ENCODE measurements at regions not wholly inside any gene's neighbourhood (a gene's known extent, or its start where the extent isn't known, plus 50 kb on each side); places are given as distances from the start of the nearest gene placed in this dataset.
"Not testable (repeated sequence)": the region's sequence is repeated elsewhere in the genome, so short reads cannot be mapped to it uniquely, and the experiment has no call there.

GRCh38 chr7:131627735-131628190 lies 71.3 kb upstream of the PODXL start:
- no peak for DNase-seq

DNA sequence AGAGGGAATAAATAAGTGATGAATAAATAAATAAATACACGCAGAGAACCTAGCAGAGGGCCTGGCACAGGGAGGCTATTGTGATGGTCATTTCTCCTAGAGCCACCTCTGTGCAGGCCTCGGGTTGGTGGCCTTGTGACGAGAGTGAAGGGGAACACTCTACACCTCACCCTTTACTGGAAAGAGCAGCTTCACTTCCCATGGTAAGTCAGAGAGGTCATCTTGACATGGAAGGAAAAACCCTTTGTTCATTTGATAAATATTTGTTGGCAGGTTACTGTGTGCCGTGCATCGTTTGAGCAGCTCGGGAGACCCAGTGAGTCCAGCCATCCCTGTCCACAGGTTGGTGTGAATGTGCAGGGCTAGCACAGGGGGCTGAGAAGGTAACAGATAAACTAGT lies 70.2 kb upstream of the PODXL start:
- no peak for DNase-seq

DNA sequence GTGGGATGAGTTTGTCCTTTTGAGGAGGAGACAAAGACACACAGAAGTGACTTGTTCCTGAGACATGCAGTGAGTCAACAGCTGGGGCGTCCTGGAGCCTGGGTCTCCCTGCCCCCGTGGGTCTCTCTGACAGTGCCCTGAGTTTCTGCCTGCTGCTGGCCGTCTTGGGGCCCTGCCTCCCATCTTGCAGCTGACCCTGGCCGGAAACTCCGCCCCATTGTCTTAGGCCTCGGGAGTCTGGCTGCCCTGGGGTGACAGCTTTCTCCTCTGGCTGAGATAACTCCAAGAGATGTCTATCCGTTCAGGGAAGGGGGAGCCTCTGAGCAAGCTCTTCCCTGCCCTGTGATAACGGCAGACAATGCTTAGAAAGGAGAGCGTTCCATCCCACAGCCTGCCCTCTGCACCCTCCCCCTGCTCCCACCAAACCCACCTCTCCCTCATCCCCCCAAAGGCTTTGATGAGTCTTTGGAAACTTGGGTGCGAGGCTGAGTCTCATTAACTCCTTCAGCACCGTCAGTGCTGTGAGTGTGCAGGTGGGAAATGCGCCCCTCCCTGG lies 69.5 kb upstream of the PODXL start:
- no peak for DNase-seq

GRCh38 chr7:131625345-131625744 lies 68.9 kb upstream of the PODXL start:
- not testable (repeated sequence) for DNase-seq

GRCh38 chr7:131624536-131624935 lies 68.1 kb upstream of the PODXL start:
- no peak for DNase-seq

GRCh38 chr7:131623154-131623553 lies 66.7 kb upstream of the PODXL start:
- DNase-seq: no peak

DNA sequence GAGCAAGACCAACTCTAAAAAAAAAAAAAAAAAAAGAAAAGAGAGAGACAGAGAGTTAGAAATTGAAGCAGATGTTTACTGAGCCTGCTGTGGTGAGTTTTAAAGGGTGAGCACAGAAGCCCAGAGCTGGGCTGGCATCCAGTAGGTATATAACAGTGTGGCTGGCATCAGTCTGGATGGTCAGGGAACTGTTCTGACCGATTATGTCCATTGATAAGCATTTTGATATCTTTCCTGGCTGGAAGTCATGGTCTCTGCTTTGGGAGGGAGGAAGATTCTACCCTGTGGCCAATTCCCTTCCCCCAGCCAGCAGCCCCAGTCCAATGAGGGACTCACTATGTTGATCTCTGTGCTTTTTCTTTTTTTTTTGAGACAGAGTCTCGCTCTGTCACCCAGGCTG lies 65.2 kb upstream of the PODXL start:
- DNase-seq: no peak

DNA sequence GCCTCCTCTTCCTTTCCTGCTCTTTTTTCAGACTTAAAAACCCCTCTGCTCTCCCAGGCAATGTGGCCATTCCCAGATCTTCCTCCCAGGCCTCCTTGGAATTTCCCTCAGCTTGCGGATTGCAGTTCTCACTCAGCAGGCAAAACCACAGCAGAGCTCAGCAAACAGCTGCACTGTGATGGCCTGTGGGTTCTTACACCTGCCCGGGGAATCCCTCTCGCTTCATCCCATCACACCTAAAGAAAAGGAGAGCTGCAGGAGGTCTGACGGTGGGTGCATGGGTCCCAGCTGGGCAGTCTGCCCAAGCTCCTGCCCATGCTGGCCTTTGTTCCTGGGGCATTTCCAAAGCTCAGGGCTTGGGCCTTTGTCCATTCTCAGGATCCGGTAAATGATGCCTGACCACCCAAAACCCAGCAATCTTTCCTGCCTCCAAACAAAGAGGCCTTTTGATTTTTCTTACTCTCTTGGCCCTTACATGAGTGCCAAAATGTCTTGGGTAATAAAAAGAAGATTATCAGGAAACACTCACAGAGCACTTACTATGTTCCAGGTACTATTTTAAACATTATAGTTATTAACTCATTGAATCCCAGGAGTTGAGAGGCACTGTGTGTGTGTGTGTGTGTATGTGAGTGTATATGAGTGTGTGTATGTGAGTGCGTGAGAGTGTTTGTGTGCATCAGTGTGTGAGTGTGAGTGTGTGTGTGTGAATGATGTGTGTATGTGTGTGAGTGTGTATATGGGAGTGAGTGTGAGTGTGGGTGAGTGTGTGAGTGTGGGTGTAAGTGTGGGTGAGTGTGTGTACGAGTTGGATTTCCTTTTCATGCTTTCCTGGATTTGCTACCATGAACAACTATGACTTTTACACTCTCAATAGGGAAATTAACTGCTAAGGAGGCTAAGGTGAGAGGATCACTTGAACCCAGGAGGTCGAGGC lies 64.5 kb upstream of the PODXL start:
- DNase-seq: no peak

GRCh38 chr7:131619336-131620305 lies 63.2 kb upstream of the PODXL start:
- no peak for DNase-seq

GRCh38 chr7:131618391-131618790 lies 62.0 kb upstream of the PODXL start:
- DNase-seq: no peak

GRCh38 chr7:131616487-131617200 lies 60.2 kb upstream of the PODXL start:
- DNase-seq: no peak

DNA sequence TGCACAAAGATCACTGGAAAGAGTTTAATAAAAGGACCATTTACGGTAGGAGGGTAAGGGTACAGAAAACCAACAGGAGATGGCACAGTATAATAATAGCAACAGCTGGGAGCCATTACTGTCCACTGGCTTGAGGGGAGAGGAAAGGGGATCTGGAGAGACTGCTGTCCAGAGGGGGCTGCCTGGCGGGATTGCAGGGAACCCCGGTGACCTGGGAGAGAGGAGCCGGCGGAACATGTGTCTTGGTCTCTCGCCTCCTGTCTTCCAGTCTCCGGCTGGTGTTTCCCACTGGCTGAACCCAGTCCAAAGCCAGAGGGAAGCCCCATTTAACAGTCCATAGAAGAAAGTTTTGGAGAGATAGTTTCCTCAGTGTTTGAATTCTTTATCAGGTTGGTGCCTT lies 57.5 kb upstream of the PODXL start:
- no peak for DNase-seq

GRCh38 chr7:131610007-131610406 lies 53.6 kb upstream of the PODXL start:
- no peak for DNase-seq

DNA sequence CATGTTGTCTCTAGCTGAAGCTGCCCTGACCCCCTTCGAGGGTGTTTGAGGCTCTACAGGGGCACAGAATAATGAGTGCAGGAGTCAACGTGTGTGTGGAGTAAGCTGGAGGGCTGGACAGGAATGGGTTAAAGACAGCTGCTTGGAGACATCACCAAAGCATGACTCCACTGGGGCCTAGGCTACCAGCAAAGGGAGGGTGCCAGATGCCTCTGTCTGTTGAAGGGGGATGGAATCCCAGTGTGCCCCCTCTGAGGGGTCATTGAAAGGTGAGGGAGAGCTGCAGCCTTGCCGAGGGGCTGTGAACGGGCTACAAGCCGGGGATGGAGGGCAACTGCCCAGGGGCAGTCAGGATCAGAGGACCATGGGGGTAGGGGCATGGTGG lies 51.7 kb upstream of the PODXL start:
- DNase-seq: peak; percentile 32

DNA sequence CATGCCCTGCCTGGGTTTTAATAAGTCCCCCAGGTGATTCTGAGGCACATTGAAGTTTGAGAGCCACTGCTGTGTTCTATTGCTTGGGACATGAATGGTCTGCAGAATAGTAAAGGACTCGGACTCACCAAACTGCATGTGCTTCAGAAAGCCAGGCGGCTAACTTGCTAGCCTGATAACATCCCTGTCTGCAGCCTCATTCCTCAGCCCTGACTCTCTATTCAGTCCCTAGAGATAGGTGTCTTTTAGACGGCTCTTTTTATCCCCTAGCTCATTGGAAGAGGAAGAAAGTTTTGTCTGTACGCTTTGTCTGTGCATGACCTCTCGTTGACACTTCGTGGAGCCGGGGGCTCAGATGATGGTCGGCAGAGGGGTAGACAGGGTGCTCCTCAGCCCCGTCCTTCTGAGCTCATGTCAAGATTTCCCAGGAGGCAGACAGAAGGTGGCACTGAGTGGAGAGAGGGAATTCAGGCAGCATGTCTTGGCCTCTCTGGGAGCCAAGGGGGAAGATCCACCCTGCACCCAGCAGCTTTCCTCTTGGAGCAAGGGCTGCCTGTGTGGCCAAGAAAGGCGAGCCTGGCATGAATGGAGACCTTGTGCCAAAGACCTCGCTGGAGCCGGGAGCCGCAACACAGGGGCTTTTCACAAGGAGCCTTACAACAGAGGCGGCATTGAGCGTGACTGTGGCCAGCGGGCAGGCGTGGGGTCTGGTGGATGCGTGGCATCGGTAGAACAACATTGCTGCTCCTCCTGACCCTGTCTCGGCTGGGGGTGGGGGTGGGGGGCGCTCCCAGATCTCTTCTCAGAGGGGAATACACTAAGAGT lies 51.1 kb upstream of the PODXL start:
- peak; percentile 50 for DNase-seq

GRCh38 chr7:131606346-131607290 lies 50.2 kb upstream of the PODXL start:
- DNase-seq: no peak

All from midbrain (tissue), 1 donor.